ENCODE measurements at regions not wholly inside any gene's neighbourhood (a gene's known extent, or its start where the extent isn't known, plus 50 kb on each side); places are given as distances from the start of the nearest gene placed in this dataset.

DNA sequence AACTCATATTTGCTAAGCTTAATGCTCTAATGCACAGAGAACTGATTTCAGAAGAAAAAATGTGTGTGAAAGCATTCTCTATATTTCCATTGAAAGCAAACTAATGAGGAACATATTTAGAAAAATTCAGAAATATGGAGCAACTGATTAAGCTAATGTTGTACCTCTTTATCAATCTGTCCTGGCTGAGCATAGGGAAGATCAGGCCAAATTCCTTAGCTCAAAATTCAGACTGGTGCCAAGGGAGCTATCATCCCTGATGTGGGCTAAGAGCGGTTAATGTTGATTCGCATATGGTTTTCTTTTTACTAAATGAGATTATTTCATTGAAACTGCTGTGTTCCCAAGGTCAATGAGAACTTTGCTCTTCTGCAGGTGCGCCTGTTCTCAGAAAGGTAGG lies 93.9 kb upstream of the HS3ST5 start:
- DNase-seq (ENCODE audit: low spot score): no peak
- Histone ChIP-seq H3K27ac (no peak overlapping the region), H3K36me3 (no peaks in the 10 kb centered on the region), H3K9me3 (no peaks in the 10 kb centered on the region), H3K27me3 (replicated peaks; ENCODE audit: insufficient read depth) (no peaks in the 10 kb centered on the region), H3K4me1 (ENCODE audit: control insufficient read depth in 1 of 2, low read depth in 2 of 2) (no peaks in the 10 kb centered on the region), H3K4me3 (no peak overlapping the region)
- no peak for ATAC-seq (ENCODE audit: insufficient number of reproducible peaks, low FRiP score, low read depth)
- TF ChIP-seq CTCF (IDR thresholded peaks at IDR 0.05): no peak

GRCh38 chr6:114435985-114436384 lies 93.2 kb upstream of the HS3ST5 start:
- Histone ChIP-seq H3K4me3 (no peak overlapping the region), H3K27ac (no peak overlapping the region), H3K36me3 (no peaks in the 10 kb centered on the region), H3K27me3 (replicated peaks; ENCODE audit: insufficient read depth) (no peaks in the 10 kb centered on the region), H3K4me1 (ENCODE audit: control insufficient read depth in 1 of 2, low read depth in 2 of 2) (no peaks in the 10 kb centered on the region), H3K9me3 (no peaks in the 10 kb centered on the region)
- TF ChIP-seq CTCF (IDR thresholded peaks at IDR 0.05): no peak
- ATAC-seq (ENCODE audit: insufficient number of reproducible peaks, low FRiP score, low read depth) (no peak), DNase-seq (ENCODE audit: low spot score) (no peak)

DNA sequence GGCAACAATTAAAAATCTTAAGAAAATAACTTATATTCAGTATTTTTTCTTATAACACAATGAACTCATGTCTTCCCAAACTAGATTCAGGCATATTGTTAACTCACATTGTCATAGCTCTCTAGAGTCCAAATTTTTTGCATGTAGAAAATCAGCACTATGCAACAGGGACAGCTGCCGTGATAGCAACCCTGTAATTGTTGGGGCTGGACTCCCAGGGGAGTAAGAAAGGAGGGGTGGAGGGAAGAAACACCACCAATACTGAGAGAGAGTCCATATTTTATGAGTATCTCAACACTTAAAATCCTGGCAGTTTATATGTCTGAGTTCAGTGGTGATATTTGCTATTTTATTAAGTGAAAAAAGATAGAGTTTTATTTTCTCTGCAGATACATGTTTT lies 89.6 kb upstream of the HS3ST5 start:
- Histone ChIP-seq H3K4me1 (ENCODE audit: control insufficient read depth in 1 of 2, low read depth in 2 of 2) (no peaks in the 10 kb centered on the region), H3K9me3 (no peaks in the 10 kb centered on the region), H3K36me3 (no peaks in the 10 kb centered on the region), H3K27me3 (replicated peaks; ENCODE audit: insufficient read depth) (no peaks in the 10 kb centered on the region), H3K4me3 (no peak overlapping the region), H3K27ac (no peak overlapping the region)
- no peak for DNase-seq (ENCODE audit: low spot score)
- no peak for TF ChIP-seq CTCF (IDR thresholded peaks at IDR 0.05)
- ATAC-seq (ENCODE audit: insufficient number of reproducible peaks, low FRiP score, low read depth): no peak

DNA sequence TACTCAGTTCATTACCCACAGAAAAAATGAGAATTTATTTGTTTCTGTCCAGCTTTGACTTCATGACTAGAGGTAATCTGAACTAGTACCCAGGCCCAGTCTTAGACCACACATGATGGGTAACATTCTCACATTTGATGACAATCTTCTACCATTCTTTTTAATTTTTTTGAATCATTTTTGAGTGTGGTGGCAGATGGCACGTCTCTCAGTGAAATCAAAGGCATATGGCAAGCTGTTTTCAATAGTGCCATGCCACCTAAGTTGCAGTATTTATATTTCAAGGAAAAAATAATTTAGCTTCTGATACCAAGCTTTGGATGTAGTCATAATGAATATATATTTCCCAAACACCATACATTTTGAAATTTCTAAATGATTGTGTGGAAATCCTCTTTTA lies 88.8 kb upstream of the HS3ST5 start:
- no peak for DNase-seq (ENCODE audit: low spot score)
- no peaks in the 10 kb centered on the region for H3K27me3 ChIP-seq (replicated peaks; ENCODE audit: insufficient read depth)
- no peak for TF ChIP-seq CTCF (IDR thresholded peaks at IDR 0.05)

GRCh38 chr6:114430534-114431124 lies 87.8 kb upstream of the HS3ST5 start:
- H3K4me3 ChIP-seq: no peak overlapping the region
- no peak for TF ChIP-seq CTCF (IDR thresholded peaks at IDR 0.05)
- DNase-seq (ENCODE audit: low spot score): no peak
- no peaks in the 10 kb centered on the region for H3K9me3 ChIP-seq
- no peaks in the 10 kb centered on the region for H3K4me1 ChIP-seq (ENCODE audit: control insufficient read depth in 1 of 2, low read depth in 2 of 2)
- no peaks in the 10 kb centered on the region for H3K36me3 ChIP-seq
- ATAC-seq (ENCODE audit: insufficient number of reproducible peaks, low FRiP score, low read depth): no peak
- H3K27me3 ChIP-seq (replicated peaks; ENCODE audit: insufficient read depth): no peaks in the 10 kb centered on the region
- H3K27ac ChIP-seq: no peak overlapping the region

More for the DNA sequence above, 88.8 kb upstream of the HS3ST5 start:
- no peaks in the 10 kb centered on the region for H3K4me1 ChIP-seq (ENCODE audit: control insufficient read depth in 1 of 2, low read depth in 2 of 2)
- no peaks in the 10 kb centered on the region for H3K9me3 ChIP-seq
- H3K27ac ChIP-seq: no peak overlapping the region
- ATAC-seq (ENCODE audit: insufficient number of reproducible peaks, low FRiP score, low read depth): no peak
- H3K36me3 ChIP-seq: no peaks in the 10 kb centered on the region
- no peak overlapping the region for H3K4me3 ChIP-seq

Data from thoracic aorta (tissue), 2 donors.